Cerebellar cortex (tissue), 1 donor: ENCODE measurements at regions not wholly inside any gene's neighbourhood (a gene's known extent, or its start where the extent isn't known, plus 50 kb on each side); places are given as distances from the start of the nearest gene placed in this dataset.

Experiments used
- DNase-seq: peaks from one replicate; pipeline ENCODE4 v3.0.0-alpha.2; 2015; ENCODE audit warnings: low spot score

DNA sequence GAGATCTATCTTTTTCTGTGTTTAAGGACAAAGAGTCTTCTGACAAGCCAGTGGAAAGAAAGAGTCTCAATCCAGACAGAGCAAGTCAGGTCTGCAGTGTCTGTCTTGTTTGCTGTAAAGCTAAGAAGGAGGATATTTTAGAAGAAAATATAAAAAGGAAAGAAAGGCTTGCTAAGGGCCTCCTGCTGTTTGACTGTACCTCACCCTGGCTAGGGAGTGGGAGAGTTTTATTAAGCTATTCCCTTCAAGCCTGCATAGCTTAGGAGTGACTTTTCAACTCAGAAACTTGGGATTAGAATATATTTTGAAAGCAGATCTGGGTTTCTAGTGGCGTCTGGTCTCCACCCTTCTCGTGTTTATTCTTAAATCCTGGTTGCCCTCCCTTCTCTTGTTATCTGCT lies 460.0 kb downstream of the COG6 start:
- DNase-seq: no peak

DNA sequence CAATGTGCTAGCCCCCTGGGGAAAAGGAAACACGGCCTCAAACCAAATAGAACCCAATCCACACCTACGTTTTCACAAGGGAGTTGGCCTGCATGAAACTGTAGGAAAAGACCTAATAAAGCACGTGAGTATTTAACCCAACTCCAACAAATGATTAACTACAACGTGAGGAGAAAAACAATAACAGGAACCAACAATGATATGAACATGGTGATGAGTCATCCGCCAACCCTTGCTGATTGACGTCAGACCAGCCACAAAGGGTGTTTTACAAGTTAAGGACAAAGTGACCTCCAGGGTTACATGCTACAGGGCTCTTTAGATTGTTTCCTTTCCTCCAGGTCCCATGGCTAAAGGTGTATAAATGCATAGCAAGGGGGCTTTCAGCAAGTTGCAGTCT lies 460.5 kb downstream of the COG6 start:
- no peak for DNase-seq

DNA sequence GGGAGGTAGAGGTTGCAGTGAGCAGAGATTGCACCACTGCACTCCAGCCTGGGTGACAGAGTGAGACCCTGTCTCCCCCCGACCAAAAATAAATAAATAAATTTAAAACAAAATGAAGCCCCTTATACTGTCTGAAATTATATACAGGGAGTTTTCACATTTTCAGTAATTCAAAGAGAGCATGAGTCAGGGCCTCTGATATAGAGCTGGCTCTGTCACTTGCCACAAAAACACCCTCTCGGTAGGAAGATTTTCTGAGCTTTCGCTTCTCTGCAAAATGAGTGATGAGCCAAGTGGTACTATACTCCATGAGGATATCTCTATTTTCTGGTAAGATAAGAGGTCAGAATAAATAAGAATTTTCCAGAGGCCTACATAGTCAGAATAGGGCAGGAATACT lies 462.9 kb downstream of the COG6 start:
- DNase-seq: no peak

DNA sequence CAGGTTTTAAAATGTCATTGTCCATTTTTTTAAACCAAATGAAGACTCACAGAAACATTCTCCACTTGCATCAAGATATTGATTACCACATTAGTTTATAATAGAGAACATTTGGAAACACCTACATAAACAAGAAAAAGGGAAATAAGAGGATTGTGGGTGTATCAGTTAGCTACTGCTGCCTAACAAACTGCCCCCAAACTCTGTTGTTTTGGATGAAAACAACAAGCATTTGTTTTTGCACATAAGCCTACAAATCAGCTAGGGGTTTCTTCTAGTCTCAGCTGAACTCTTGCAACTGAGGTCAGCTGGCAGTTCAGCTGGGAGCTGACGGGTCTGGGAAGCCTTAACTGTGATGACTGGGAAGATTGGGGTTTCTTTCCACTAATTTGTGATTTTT lies 464.4 kb downstream of the COG6 start:
- DNase-seq: no peak

DNA sequence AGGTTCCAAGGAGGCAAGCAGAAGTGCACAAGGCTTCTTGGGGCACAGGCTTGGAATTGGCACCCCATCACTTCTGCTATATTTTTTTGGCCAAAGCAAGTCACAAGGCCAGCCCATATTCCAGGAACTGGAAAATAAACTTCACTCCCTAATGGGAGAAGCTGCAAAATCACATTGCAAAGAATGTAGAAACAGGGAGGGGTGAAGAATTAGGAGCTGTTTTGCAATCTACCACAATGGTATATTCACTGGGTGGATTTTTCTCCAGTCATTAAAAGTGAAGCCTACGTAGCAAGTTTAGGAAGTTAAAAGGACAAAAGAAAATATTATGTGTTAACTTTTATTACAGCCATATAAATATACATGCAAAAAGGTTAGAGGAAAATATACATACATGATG lies 464.8 kb downstream of the COG6 start:
- DNase-seq: no peak

DNA sequence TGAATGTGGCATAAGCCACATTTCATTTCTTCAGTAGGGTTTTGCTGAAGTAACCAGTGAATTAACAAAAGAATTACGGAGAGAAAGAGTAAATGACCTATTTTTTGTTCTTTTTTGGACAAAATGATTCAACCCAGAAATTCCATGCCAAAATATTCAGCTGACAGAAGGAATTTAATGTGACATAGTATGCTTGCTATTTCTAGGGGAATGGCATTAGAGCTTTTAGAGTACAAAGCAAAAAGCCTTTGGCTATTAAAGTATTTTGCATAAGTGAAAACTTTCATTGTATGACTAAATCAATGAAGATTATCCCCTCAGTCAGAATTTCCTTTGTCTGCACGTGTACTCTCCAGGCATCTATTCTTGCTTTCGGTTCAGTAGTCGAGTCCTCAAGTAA lies 465.3 kb downstream of the COG6 start:
- DNase-seq: no peak

DNA sequence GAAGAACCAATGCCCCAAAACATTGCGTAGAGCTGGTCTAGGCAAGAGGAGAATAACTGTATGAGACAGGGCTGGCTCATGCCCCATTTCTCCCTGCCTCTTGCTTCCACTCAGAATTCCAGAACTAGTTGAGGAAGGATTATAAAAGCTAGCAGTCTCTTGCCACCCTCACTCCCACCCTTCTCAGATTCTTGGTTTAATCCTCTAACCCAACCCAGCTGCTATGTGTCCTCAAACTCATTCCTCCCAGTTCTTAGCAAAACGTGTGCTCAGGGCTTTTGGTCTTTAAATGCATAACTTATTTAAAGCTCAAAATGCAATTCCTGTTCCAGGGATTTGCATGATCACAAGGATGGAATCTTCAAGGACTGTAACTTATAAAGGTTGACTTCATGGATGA lies 466.3 kb downstream of the COG6 start:
- no peak for DNase-seq

DNA sequence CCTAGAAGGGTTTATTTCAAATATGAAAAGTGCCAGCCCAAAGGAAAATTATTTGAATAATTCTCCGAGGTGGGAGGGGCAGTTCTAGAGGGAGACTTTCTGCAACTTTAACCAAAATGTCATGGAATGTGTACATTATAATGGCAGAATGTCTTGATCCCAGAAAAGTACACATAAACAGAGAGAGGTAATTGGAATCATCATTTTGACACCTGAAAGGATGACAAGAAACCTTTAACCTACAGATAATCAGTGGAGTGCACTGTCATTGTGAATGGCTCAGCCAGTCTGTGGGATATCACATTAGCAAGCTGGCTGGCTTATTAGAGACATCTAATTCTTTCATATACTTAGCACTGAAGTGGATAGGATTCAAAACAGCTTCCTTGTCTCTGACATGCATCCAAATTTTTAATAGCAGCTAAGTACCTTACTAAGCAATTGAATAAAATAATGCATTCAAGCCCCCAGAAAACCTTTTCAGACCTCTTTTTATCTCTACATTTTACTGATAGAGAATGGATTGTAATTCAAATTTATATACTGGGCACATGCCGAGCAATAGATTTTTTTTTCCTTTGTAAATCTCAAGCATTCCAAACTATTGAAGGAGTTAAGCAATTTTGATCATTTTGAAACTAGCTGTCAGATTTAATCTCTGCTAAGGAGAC lies 468.6 kb downstream of the COG6 start:
- DNase-seq: no peak

DNA sequence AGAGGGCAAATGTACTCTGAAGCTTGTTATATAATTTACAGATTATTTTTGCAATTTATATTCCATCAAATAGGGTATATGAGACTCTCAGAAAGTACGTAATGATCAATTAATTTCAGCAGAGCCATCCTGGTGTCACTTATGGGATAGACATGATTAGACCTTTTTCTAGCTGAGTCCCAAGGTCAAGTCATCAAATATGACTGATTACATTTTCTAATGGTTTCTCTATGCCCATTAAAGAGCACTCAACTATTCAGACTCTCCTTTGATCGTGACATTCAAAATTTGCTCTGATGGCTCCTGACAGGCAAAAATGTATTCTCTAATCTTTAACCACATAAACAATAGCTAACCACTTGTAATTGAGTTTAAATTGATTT lies 469.2 kb downstream of the COG6 start:
- DNase-seq: no peak

DNA sequence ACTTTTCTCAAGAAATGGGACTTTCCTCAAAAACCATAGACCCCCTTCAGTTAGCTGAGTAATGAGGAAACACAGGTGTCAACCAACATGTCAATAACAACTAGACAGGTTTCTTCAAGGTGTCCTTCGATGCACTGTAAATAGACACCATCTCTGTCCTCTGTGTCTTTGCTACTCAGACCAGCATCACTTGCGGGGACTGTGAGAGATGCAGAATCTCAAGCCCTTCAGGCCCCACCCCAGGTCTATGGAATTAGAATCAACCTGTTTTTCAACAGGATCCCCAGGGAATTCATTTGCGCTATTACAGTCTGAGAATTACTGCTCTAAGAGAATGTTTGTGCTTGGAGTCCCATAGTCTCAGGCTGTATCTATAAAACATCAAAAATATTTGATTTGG lies 469.9 kb downstream of the COG6 start:
- DNase-seq: no peak

DNA sequence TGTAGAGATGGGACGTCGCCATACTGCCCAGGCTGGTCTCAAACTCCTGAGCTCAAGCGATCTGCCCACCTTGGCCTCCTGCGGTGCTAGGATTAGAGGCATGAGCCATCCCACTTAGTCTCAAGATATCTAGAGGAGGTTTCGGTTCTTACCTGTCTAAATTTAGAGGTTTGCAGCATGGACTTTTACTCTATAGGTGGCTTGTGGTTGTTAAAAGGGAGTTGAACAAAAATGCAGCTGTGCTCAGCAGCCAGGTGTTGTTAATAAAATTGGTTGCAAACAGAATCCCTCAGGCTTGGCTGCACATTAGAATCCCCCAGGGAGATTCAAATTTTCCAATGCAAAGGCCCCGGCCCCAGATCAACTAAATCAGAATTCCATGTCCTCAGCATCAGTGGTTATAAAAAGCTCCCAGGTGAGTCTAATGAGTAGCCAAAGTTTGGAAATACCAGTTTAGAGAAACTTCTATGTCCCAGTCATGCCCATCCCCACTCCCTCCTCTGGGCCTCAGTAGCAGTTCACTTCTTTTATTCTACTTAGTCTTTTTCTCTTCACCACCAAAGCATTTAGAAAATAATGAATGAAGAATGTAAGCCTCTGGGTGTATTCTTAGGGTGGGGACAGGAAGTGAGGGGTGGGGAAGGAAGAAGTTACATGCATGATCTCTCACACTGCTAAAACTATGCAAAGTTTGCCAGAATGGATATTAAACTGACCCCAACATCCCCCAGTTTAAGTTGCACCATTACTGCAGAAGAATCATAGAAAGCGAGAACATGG lies 471.0 kb downstream of the COG6 start:
- no peak for DNase-seq

DNA sequence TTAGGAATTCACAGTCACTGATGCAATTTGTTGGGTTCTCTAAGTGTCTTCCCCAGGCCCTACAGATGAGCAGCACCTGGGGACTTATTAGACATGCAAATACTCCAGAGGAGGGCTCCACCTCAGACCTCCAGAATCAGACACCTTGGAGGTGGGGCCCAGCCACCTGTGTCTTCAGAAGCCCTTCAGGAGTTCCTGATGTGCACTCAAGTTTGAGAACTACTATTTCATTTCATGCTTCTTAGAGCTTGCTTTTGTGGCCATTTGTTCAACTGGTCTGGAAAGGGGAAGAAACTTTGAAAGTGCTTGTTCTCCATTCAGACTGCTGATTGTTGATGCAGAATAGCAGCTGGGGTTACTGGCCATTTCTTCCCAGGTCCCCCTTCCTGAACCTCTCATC lies 472.0 kb downstream of the COG6 start:
- no peak for DNase-seq

DNA sequence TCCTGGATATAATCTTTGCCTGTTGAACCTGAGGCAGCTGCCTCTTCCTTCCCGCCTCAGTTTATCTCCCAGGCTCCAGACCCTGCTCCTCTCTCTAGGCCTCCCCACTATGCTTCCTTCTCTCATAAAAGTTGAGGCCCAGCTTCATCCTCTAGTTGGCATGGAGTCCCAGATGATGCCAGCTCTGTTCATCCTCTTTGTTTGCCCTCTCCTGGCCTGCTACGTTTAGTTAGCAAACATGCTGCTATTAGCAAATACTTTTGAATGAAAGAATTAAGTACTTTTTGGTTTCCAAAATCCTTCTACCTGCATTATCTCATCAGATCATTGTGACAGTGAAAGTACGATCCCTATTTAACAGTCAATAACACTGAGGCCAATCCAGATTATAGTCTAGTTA lies 472.5 kb downstream of the COG6 start:
- DNase-seq: no peak

DNA sequence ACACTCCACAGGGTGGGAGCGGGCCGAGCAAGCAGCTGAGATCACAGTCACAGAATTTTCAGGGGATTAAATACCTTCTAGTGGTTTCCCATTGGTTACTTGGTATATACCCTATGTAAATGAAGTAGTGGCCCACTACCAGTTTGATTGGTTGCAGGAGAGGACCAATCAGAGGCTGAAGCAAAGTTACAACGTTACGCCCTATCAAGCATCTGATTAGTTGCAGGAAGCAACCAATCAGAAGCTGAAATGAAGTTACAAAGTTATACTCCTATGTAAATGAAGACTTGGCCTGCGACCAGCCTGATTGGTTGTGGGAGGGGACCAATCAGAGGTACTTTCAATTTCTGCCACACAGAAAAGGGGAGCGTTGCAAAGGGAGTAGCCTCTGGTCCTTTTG lies 474.0 kb downstream of the COG6 start:
- no peak for DNase-seq

DNA sequence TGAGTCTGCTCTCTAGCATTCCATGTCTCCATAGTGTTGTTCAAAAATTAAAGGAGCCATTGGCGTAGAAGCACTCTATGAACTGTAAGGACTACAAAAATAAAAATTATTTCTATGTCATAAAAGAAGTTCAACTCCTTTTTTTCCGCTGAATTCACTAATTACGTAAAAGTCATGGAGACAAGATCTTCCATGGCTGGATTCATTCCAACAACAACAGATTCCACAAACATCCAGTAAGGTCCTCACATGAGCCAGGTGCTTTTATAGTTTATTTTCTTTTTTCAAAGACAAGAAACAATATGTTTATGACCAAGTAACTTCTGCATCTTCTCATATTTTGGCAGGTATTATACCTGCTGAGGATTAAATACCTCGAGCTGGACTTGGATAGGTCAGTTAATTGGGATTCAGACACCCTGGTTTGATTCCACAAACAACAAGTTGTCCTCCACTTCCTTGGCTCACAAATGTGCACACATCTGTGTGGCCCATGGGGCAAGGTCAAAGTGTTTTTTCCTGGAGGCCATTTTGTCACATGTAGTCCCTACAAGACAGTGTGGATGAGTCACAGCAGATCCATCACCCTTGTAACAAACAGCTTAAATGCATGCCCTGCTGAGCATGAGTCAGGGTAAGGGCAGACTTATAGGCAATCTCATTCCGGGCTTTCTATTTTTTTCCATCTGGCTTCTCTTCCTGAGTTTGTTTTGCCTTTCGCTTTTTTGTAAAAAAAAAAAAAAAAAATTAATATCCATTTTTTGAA lies 475.6 kb downstream of the COG6 start:
- no peak for DNase-seq

DNA sequence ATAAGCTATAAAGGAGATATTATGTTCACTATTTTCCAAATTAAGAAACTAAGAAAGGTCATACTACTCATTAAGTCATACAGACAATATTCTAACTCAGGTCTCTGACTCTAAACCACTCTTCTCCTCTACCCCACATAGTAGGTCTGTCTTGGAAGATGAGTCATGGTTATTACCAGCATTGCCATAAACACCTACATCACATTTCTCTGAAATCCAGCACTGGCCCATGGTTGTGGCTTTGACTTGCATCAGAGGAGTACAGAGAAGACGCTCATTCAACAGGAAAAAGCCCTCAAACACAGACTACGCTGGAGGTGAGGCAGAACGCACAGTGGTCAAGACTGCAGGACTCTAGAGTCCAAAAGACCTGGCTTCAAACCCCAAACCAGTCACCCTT lies 476.8 kb downstream of the COG6 start:
- DNase-seq: no peak

DNA sequence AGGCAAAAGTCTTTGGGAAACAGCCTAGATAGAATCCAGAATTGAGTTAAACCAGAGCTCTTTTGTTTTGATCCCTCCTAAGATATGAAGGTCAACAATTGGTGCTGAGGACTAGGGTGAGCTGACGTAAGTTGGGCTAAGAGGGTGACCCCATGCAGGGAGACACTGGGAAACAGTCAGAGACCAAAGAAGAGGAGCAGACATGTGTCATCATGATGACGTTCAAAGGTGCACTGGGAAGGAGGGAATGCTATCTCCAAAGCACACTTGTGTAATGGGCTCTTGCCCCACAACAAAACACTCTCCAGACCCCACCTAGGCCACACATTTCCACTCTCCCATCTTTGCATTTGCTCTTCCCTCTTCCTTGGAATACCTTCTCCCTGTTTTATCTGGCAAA lies 481.4 kb downstream of the COG6 start:
- no peak for DNase-seq

DNA sequence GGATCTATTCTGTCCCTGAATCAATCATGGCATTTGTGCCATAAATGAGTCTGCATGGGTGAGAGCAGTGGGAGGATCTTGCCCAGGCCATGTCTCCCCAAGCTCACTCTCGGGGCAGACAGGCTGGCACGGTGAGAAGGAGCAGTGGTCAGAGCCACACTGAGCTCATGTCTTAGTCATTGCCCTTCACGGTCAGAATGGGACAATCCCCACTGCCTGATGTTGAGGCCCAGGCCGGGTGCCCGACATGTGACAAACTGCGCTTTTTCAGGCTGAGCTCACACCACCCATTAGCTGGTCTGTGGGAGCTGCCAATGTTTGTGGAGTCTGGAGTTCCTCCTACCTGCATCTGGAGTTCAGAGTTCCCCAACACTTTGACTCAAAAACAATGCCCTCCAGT lies 481.9 kb downstream of the COG6 start:
- DNase-seq: no peak

DNA sequence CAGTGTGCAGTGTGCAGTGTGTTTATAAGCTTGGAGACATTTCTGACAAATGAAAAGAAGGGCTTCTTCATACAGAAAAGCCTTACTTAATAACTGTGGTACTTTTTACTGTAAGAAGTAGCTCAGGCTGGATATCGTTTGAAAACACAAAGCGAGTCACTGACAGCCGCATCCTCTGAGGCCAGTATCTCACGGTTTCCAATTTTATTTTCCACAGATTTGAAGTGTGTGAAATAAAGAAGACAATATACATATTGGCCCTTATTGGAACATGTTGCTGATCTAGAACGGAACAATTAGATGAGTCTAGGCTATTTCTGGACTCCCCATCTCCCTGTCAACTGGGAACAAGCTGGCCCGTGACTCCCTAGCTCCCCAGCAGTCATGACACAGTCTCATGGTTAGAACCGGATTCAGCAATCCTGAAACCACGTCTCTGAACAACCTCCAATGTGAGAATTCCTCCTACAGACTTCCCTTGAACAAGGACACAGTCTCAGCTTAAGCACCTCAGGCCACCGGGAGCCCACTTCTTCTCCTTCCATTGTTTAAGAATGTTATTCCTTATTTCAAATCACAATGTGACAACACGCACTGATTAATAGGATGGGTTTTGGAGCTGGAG lies 484.5 kb downstream of the COG6 start:
- DNase-seq: no peak

DNA sequence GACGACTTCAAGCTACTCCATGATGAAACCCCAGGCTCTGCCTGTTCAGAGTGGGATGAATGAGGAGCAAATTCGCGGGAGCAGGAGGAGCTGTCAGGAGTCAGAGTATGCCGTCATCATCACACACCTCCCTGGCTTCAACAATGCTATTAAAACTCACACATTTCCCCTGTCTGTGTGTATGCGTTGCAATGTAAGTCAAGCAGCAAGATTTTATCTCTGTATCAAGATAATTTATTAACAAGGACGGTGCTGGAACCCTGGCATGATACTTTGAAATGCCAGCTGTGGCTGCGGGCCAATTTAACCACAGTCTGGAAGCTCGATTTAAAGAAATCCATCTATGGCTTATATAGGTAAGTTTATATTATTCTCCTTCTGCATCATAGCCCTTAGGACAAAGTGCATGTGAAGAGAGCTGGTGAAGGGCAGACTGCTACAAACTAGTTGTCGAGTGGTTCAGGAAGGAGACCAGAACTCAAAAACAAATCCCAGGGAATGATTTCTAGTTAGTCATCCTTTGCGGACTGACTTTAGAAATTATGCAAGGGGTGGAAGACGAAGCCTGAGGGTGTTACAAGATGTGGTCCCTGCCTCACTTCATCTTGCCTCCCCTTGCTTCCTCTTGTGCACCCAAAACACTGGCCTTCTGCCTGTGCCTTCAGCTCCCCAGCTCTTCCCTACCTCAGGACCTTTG lies 486.5 kb downstream of the COG6 start:
- DNase-seq: no peak

DNA sequence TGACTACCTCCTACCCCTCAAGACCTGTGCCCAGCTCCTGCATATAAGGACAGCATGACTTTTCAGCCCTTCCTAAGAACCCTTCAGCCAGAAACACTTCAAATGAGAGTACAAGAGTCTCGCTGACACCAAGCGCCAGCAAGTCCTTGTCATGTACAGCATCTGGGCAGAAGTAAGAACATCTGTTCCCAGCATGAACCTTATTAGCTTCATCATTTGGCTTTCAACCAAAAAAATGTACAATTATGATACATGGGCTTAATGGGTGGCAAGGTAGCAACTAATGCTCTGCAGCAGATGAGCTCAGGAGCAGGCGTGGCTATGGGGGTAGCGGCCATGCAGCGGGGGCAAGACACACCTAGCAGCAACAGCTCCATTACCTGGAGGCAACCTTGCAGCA lies 487.6 kb downstream of the COG6 start:
- DNase-seq: no peak

DNA sequence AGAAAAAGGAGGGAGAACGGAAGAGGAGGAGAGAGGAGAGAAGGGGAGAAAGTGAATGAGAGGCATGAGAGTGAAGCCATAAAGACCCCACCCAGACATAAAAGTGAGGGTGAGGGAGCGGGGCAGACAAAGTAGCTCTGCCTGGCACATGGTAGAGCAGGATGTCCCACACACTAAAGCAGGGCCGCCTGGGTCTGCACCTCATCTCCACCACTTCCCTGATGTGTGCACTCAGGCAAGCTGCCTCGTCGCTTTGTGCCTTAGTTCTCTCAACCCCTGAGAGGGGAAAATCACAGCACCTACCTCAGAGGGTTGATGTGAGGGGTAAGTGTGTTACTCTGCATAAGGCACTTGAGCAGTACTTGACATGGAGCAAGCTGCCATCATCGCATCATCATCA lies 488.1 kb downstream of the COG6 start:
- no peak for DNase-seq
